GDM1 (cell line): ENCODE measurements at regions not wholly inside any gene's neighbourhood (a gene's known extent, or its start where the extent isn't known, plus 50 kb on each side); places are given as distances from the start of the nearest gene placed in this dataset.
"Not testable (repeated sequence)": the region's sequence is repeated elsewhere in the genome, so short reads cannot be mapped to it uniquely, and the experiment has no call there.

Source experiments
- DNase-seq: peaks from one replicate; lab custom pipeline; 2025; lab: John Stamatoyannopoulos, UW

- no peak for DNase-seq
Measured at GRCh38 chr1:65527707-65528503, 107.4 kb downstream of the LEPR start.

- DNase-seq = no peak
Measured at GRCh38 chr1:65531972-65532570, 111.6 kb downstream of the LEPR start.

- DNase-seq = no peak
Measured at GRCh38 chr1:65535981-65536380, 115.5 kb downstream of the LEPR start.

- no peak for DNase-seq
Measured at GRCh38 chr1:65538086-65538485, 117.6 kb downstream of the LEPR start.

- DNase-seq = no peak
Measured at GRCh38 chr1:65538664-65539063, 118.2 kb downstream of the LEPR start.

GRCh38 chr1:65539266-65540131 is 119.0 kb downstream of the LEPR start:
- DNase-seq = no peak

GRCh38 chr1:65541161-65541560 is 120.7 kb downstream of the LEPR start:
- no peak for DNase-seq

GRCh38 chr1:65541865-65542264 is 121.4 kb downstream of the LEPR start:
- no peak for DNase-seq

GRCh38 chr1:65542592-65542991 is 122.1 kb downstream of the LEPR start:
- not testable (repeated sequence) for DNase-seq

GRCh38 chr1:65550306-65551010 is 130.0 kb downstream of the LEPR start:
- DNase-seq = not testable (repeated sequence)

GRCh38 chr1:65552484-65552883 is 132.0 kb downstream of the LEPR start:
- not testable (repeated sequence) for DNase-seq

GRCh38 chr1:65554086-65554764 is 133.8 kb downstream of the LEPR start:
- DNase-seq = not testable (repeated sequence)

- no peak for DNase-seq
Measured at GRCh38 chr1:65554829-65555228, 134.4 kb downstream of the LEPR start.

GRCh38 chr1:65558215-65558614 is 137.7 kb downstream of the LEPR start:
- DNase-seq = no peak

- no peak for DNase-seq
Measured at GRCh38 chr1:65564493-65564892, 144.0 kb downstream of the LEPR start.

GRCh38 chr1:65568285-65568684 is 147.8 kb downstream of the LEPR start:
- DNase-seq = no peak

GRCh38 chr1:65572701-65573421 is 152.4 kb downstream of the LEPR start:
- DNase-seq = no peak

GRCh38 chr1:65577278-65577677 is 156.8 kb downstream of the LEPR start:
- DNase-seq = no peak

GRCh38 chr1:65577982-65578381 is 157.5 kb downstream of the LEPR start:
- not testable (repeated sequence) for DNase-seq

GRCh38 chr1:65581119-65581518 is 160.7 kb downstream of the LEPR start:
- no peak for DNase-seq

- no peak for DNase-seq
Measured at GRCh38 chr1:65584399-65584798, 163.9 kb downstream of the LEPR start.
